Pancreas (tissue), 10 donors: ENCODE measurements at regions not wholly inside any gene's neighbourhood (a gene's known extent, or its start where the extent isn't known, plus 50 kb on each side); places are given as distances from the start of the nearest gene placed in this dataset.

Experiments
- ATAC-seq, 4 donors: fragments of 200-7000 bp; cut with Tn5 transposase; one replicate each; pipeline versions ENCODE4 v1.8.0 to v1.9.1; 2020; ENCODE audit warnings: mild to moderate bottlenecking in 4 of 4, moderate library complexity in 4 of 4
- DNase-seq, 6 donors: peaks; one replicate each; pipeline ENCODE4 v3.0.0-alpha.2; 2020
- FAIRE-seq: peaks from 2 replicates; lab custom pipeline; 2012; peaks lifted over from hg19 to GRCh38; lab: Jason Lieb, UNC
- H3K27ac ChIP-seq, 4 donors: fragments of 200-600 bp; sonication (generic); 1 replicate in 3 of 4; 2 replicates in 1 of 4; pipeline versions ENCODE4 v1.5.0 to v1.8.0; 2020
- H3K27me3 ChIP-seq, 4 donors: fragments of 200-600 bp; one replicate each; pipeline ENCODE4 v1.8.0; 2021
- H3K36me3 ChIP-seq, 3 donors: fragments of 200-600 bp; sonication (generic) in 1 of 3; one replicate each; pipeline versions ENCODE4 v1.5.0 to v1.8.0; 2020 to 2021
- H3K4me1 ChIP-seq, 3 donors: fragments of 200-600 bp; one replicate each; pipeline ENCODE4 v1.8.0; 2021
- H3K4me3 ChIP-seq, 4 donors: fragments of 200-600 bp; sonication (generic) in 2 of 4; one replicate each; pipeline versions ENCODE4 v1.5.0 to v1.8.0; 2020 to 2021
- H3K9me3 ChIP-seq, 4 donors: fragments of 200-600 bp; one replicate each; pipeline ENCODE4 v1.8.0; 2021
- CTCF ChIP-seq, 4 donors: fragments of 200-600 bp; sonication (generic) in 3 of 4; IDR thresholded peaks; one replicate each; pipeline versions ENCODE4 v1.5.0 to v1.8.0; 2021; ENCODE audit warnings: antibody characterized with exemption in 4 of 4
- WGBS, 2 donors: extraction: QIAGEN DNeasy Blood & Tissue Kit; methylation state at CpG; one replicate each; pipeline ENCODE4 v1.1.7; 2013; 5-methylcytosine and 5-hydroxymethylcytosine counted together
- intact Hi-C, 3 donors: fragments of 100-400 bp; cut with DNase I; formaldehyde crosslinking; loops; one replicate each; pipeline versions ENCODE4 v1.11.1 to v1.14.2; 2022
- donor health status: healthy with polysubstance abuse.
- donor health status: DM: no; HTN: no; CAD: no; lungs with moderate emphysema.
- donor health status: DM: no; HTN: no; CAD: no.
- donor health status: control.
- donor health status: control.
- donor health status: Bipolar disorder and iron deficiency.
- donor health status: DM: yes; HTN: yes; CAD: no.
- donor health status: DM: no; HTN: no; CAD: no.
- donor health status: DM: no; HTN: no; CAD: no.
- donor health status: DM: yes; HTN: yes; CAD: no.

DNA sequence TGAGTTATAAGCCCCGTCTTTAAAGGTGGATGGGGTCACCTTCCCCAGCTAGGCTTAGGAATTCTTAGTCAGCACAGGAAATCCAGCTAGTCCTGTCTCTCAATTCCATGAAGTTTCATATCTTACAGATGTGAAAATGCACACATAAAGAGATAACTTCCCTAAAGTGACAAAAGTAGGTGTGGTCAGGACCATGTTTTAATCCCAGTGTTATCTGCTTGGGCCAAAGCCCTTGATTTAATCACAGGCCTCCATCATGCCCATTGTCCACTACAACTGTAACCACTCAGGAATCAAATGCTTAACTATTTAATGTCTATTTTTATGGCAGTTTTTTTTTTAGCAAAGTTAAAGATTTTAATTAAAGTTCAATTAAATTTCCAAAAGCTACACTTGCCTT is 194.4 kb upstream of the BTG1 start:
- no peak for DNase-seq
- no peaks in the 10 kb centered on the region for H3K9me3 ChIP-seq
- ATAC-seq: no peak
- WGBS, 2 donors: 87 to 92% methylated on average over 1 of the region's 1 CpG
- no peaks in the 10 kb centered on the region for H3K36me3 ChIP-seq
- no peak for FAIRE-seq
- TF ChIP-seq CTCF (IDR thresholded peaks at IDR 0.05): no peak
- H3K4me3 ChIP-seq: no peak overlapping the region
- H3K4me1 ChIP-seq: no peaks in the 10 kb centered on the region
- H3K27ac ChIP-seq: no peak overlapping the region
- H3K27me3 ChIP-seq: no peaks in the 10 kb centered on the region
- intact Hi-C loops: no loop called here

GRCh38 chr12:92339198-92339821 is 193.7 kb upstream of the BTG1 start:
- H3K9me3 ChIP-seq: no peaks in the 10 kb centered on the region
- H3K27me3 ChIP-seq: no peaks in the 10 kb centered on the region
- H3K27ac ChIP-seq: no peak overlapping the region
- intact Hi-C loops: no loop called here
- TF ChIP-seq CTCF (IDR thresholded peaks at IDR 0.05): no peak
- FAIRE-seq (no peak), DNase-seq (no peak), ATAC-seq (no peak)
- no peaks in the 10 kb centered on the region for H3K4me1 ChIP-seq
- WGBS, 2 donors: 91 to 94% methylated on average over 13 of the region's 13 CpGs
- no peak overlapping the region for H3K4me3 ChIP-seq
- no peaks in the 10 kb centered on the region for H3K36me3 ChIP-seq

- Histone ChIP-seq H3K36me3 (no peaks in the 10 kb centered on the region), H3K4me1 (no peaks in the 10 kb centered on the region), H3K27ac (no peak overlapping the region), H3K4me3 (no peak overlapping the region), H3K27me3 (no peaks in the 10 kb centered on the region), H3K9me3 (no peaks in the 10 kb centered on the region)
- intact Hi-C loops: no loop called here
- no peak for TF ChIP-seq CTCF (IDR thresholded peaks at IDR 0.05)
- ATAC-seq (no peak), FAIRE-seq (no peak), DNase-seq (no peak)
- WGBS, 2 donors: 77 to 87% methylated on average over 1 of the region's 1 CpG
These were observed 193.0 kb upstream of the BTG1 start for GRCh38 chr12:92338671-92339070.

- FAIRE-seq: no peak
- Histone ChIP-seq H3K27ac (no peak overlapping the region), H3K36me3 (no peaks in the 10 kb centered on the region), H3K4me3 (no peak overlapping the region), H3K4me1 (no peaks in the 10 kb centered on the region), H3K27me3 (no peaks in the 10 kb centered on the region), H3K9me3 (no peaks in the 10 kb centered on the region)
- no peak for ATAC-seq
- WGBS, 2 donors: 86 to 96% methylated on average over 2 of the region's 2 CpGs
- no peak for TF ChIP-seq CTCF (IDR thresholded peaks at IDR 0.05)
- intact Hi-C loops: no loop called here
- no peak for DNase-seq
These were observed 192.5 kb upstream of the BTG1 start for GRCh38 chr12:92338102-92338501.

DNA sequence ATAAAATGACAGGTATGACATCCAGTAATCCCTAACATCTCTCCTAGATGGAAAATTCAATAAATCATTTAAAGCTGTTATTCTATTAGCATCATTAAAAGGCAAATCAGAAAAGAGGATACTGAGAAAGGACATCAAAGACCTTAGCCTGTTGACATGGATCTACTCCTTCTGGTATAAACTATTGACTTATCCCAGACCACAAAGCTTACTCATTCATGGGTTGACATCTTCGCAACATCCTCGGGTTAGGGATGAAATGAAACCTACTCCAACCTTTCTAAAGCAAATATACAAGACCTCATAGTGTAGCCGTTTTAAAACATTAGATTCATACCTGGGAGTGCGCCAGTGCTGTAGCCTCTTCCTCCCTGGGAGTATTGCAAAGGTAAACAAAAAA is 191.5 kb upstream of the BTG1 start:
- no peak for TF ChIP-seq CTCF (IDR thresholded peaks at IDR 0.05)
- 79 to 88% methylated on average over 4 of the region's 4 CpGs for WGBS, 2 donors
- intact Hi-C loops: no loop called here
- H3K4me3 ChIP-seq: no peak overlapping the region
- ATAC-seq: no peak
- no peaks in the 10 kb centered on the region for H3K27me3 ChIP-seq
- DNase-seq: no peak
- FAIRE-seq: no peak
- H3K9me3 ChIP-seq: no peaks in the 10 kb centered on the region
- no peaks in the 10 kb centered on the region for H3K36me3 ChIP-seq
- H3K27ac ChIP-seq: no peak overlapping the region
- H3K4me1 ChIP-seq: no peaks in the 10 kb centered on the region
